Right ventricle myocardium inferior (tissue), 1 donor: ENCODE measurements at regions not wholly inside any gene's neighbourhood (a gene's known extent, or its start where the extent isn't known, plus 50 kb on each side); places are given as distances from the start of the nearest gene placed in this dataset.

Experiments used
- ATAC-seq: fragments of 200-7000 bp; cut with Tn5 transposase; one replicate; pipeline ENCODE4 v1.9.1; 2020; ENCODE audit warnings: mild to moderate bottlenecking, moderate library complexity
- DNase-seq: peaks from one replicate; pipeline ENCODE4 v3.0.0; 2021; ENCODE audit errors: missing footprints
- intact Hi-C: fragments of 100-400 bp; cut with DNase I; formaldehyde crosslinking; loops from one replicate; pipeline ENCODE4 v1.11.0; 2022
- donor health status: DM: no; HTN: yes; CAD: no; lungs with severe emphysema.

DNA sequence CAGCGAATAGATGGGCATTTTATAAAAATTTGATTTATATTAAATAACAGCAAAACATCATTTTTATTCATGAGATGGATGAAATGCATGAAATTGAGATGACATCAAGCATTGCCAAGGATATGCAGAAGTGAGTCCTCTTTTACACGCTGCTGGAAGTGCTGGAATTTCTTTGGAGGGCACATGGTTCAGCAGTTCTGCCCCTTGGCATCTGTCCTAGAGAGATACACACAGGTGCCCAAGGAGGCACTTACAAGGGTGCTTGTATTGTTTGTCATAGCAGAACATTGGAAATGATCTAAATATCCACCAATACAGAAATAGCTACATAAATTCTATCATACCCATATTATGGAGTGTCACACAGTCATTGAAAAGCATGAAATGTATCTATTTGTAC is 441.1 kb upstream of the TMPO start:
- intact Hi-C loops = no loop called here
- ATAC-seq (no peak), DNase-seq (no peak)

DNA sequence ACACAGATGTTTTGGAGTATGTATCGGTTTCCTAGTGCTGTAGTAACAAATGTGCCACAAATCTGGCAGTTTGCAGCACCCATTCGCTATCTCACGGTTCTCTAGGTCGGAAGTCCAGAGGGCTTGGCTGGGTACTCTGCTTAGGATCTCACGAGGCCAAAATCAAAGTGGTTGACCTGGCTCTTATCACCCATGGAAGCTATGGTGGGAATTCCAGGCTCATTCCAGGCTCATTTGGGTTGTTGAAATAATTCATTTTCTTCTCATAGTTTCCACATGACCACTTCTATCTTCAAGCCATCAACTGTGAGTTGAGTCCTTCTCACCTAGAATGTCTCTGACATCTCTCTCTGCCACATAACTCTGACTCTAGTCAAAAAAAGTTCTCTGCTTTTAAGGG is 431.0 kb upstream of the TMPO start:
- ATAC-seq = no peak
- no peak for DNase-seq
- intact Hi-C loops = no loop called here

DNA sequence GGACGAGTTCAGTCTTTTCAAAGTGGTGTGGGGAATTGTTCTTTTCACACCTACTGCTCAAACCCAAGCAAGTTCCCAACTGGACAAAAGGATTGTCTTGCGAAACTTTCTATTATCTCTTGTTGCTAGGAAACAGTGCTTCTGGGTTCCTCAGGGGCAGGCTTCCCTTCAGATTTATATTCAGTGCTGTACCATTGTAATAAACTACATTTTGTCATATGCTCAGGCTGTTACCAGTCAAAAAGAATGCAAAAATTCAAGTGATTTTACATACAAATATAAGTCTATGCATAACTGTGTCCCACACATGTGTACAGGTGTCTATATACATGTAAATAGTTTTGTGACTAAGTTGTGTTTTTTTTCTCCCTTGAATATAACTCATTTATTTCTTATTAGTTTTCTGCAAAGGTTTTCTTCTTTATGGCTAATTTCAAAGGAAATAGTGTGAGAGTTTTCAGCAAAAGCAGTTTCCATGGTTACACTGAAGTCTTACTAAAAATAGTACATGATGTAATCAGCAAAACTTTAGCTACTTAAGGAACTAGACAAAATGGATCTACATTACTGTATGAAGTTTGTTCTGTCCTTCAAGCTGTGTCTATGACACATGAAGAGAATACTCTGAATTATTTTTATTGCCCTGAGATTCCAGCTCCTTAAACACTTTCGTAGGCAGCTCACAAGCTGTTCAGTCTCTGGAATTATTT is 430.2 kb upstream of the TMPO start:
- ATAC-seq = no peak
- no peak for DNase-seq
- intact Hi-C loops = no loop called here

DNA sequence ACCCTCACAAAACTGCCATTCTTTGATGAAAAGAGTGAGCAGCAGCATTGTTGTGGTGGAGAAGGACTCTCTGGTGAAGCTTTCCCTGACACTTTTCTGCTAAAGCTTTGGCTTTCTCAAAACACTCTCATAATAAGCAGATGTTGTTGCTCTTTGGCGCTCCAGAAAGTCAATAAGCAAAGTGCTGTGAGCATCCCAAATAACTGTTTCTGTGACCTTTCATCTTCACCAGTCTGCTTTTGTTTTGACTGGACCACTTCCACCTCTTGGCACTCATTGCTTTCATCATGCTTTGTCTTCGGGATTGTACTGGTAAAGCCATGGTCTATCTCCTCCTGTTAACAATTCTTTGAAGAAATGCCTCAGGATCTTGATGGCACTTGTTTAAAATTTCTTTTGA is 424.7 kb upstream of the TMPO start:
- ATAC-seq (no peak), DNase-seq (no peak)
- intact Hi-C loops = no loop called here

DNA sequence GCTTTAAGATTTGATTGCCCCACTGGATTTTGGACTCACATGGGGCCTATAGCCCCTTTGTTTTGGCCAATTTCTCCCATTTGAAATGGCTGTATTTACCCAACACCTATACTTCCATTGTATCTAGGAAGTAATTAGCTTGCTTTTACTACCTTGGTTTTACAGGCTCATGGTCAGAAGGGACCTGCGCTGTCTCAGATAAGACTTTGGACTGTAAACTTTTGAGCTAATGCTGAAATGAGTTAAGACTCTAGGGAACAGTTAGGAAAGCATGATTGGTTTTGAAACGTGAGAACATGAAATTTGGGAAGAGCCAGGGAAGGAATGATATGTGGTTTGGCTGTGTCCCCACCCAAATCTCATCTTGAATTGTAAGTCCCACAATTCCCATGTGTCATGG is 419.0 kb upstream of the TMPO start:
- intact Hi-C loops = no loop called here
- ATAC-seq (no peak), DNase-seq (no peak)

DNA sequence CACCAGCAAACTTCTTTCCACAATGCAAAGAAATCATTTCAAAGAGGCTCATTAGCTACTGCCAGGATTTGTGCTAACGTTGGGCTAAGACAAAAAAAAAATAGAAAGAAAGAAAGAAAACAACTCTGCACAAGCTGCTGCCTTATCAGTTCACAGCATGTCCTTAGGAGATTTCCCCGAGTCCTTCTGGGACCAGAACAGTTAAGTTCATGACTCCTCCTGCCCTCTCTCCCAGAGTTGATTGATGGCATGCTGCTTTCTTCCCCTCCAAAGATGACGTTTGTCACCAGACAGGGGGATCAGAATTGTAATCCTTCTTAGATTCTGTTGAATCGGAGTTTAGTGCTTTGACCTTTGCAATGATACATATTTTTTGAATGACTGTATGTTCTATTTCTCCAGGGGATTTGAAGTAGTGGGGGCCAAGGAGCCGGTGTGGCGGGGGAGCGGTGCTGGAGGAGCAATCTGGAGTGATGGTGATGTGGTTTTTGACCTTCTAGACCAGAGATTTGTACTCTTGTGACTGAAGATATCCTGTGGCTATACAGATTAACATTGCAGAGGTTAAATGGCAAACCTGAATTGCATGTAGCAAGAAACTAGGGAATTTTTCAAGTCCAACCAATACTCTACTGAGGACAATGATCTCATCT is 409.2 kb upstream of the TMPO start:
- DNase-seq (no peak), ATAC-seq (no peak)
- intact Hi-C loops = no loop called here

DNA sequence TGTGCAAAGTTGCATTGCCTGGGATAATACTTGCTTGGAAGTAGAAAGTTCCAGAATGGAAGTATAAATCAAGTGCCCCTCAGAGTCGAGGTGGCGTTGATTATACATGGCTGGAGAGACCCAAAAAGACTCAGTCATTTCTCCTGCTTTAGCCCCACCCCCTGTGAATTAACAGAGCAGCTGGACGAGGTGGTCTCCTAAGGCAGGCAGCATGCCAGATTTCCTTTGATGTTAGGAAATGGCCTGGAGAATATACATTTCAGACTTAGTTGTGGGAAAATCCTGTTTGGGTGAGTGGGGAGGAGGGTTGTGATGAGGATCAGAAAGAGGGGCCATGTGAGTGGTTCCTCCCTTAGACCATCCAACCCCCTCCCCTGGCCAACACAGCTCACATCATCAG is 406.1 kb upstream of the TMPO start:
- intact Hi-C loops = no loop called here
- ATAC-seq = no peak

DNA sequence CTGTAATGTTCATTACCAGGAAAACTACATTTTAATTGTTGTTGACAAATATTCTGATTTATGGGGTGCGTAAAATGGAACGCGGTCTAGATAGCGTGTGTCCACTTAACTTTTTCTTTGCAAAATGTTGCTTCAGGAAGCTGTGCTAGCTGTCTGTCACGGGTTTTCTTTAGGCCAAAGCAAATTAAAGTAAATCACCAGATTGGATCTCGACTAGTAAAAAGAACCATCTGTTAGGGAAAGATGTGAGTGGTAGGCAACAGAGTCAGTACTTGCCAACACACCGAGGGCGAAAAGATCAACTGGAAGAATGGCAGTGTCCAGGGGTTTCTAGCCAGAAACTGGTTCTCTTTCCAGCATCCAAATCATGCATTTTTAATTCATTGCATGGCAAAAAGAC is 404.9 kb upstream of the TMPO start:
- ATAC-seq (no peak), DNase-seq (no peak)
- intact Hi-C loops = no loop called here

More for the DNA sequence above, 406.1 kb upstream of the TMPO start:
- no peak for DNase-seq

DNA sequence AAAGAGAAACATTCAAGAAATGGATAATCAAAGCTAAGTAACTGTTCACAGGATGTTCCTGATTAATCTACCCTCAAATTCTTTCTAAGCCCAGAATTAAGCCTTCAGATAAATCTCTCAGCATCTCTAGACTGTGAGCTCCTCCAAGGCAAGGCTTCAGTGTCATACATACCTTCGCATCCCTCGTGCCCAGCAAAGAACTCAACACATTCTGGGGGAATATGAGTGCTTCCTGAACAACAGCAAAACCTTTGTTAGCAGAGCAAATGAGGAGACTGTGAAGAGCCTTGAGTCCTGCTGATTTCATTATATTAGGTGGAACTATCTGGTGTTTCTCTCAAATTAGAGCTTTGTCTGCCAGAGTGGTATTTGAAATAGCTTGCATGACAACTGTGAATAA is 401.8 kb upstream of the TMPO start:
- intact Hi-C loops = no loop called here
- DNase-seq (no peak), ATAC-seq (no peak)

DNA sequence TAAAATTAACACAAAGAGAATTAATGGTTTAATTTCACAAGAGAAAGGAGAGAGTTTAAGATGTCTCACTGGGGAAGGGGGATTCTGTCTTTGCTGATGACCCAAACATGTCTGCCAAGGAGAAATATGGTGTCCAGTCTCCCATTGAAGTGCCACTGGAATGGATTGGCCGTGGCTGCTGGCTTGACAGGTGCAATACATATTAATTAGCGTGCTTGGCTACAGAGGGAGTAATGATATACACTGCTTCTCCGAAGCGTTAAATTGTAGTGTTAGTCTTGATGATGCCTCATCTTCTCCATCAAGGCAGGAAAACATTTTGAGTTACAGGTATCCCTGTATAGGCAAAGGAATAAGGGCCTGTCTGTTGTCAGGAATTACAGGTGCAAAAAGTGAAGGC is 393.4 kb upstream of the TMPO start:
- ATAC-seq = no peak

DNA sequence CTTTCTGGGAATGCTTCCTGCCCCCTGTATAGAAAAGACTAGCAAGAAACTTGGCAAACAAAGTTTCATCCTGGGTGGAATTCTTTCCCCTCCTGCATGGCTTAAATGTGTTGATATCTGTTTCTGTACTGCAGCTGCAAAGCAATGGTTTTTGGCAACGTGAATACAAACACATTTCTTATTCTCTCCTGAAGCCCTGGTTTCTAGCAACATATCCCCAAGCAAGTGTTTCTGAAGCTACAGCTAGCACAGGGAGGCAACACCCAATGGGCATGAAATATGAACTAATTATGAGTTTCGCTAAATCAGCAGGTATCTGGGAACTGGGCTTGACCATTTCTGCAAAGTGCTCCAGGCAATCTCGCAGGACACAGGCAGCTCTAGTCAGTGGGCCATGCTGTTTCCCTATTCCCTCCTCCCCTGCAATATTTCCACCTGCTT is 392.3 kb upstream of the TMPO start:
- intact Hi-C loops = no loop called here
- no peak for ATAC-seq
- DNase-seq = no peak

More for the DNA sequence above, 393.4 kb upstream of the TMPO start:
- intact Hi-C loops = no loop called here
- DNase-seq = no peak

DNA sequence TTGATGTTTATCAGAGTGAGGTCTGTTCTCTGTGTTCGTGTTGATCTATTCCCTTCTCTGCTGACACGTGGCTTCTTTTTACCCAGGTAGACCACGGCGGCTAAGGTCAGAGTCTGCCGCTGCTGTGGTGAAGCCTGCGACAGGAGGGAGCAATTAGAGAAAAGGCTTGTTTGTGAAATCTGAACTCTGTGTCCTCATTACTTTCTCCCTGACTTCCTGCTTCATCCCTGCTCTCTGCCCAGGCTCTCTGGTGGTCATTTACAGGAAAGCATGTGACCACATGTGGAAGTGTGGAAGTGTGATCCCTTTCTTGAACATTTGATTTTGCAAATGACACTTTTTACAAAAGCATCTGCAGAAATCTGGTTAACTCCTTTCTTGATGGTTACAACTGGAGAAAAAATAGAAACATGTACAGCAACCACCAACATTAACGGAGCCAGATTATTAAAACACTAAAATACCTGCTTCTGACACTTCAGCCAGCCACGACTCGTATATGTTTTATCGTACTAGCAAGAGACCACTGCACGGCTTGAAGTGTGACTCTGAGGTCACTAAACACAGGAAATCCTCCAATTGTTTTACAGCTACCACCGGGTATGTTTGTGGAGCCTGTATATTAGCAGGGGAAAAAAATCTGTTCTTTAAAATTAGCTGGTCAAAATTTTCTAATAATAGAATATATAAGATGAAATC is 388.6 kb upstream of the TMPO start:
- no peak for ATAC-seq
- intact Hi-C loops = loop anchor here (5.0 kb wide), 1 partner anchor 36 kb away; no protein-coding TSS in a partner anchor

DNA sequence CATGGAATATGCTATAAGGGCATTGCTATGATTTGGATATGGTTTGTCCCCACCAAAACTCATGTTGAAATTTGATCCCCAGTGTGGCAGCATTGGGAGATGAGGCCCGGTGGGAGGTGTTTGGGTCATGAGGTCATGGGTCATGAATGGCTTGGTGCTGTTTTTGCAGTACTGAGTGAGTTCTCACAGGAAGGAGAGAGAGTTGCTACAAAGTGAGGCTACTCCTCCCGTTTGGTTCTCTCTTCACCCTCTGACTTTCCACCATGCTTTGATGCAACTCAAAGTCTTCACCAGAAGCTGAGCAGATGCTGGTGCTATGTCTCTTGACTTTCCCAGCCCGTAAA is 388.1 kb upstream of the TMPO start:
- no peak for DNase-seq
- intact Hi-C loops = loop anchor here (5.0 kb wide), 1 partner anchor 35 kb away; no protein-coding TSS in a partner anchor
- ATAC-seq = no peak

More for the DNA sequence above, 388.6 kb upstream of the TMPO start:
- peak; percentile 48 for DNase-seq

DNA sequence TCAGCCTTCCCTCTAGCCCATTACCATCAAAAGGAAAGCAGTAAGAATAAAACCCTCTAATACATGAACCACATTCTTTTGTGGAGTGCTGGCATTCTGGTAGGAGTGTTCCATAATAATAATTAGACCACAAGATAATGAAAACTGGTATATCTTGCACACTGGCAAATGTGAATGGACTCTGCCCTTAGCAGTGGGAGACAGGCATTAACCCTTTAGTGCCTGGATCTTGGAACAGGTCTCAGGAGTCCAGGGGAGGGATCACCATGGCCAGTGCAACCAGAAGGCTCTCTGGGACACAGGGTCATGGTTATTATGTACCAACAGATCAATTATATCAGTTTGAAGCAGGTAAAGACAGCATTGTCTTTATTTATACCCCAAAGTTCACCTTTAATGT is 387.5 kb upstream of the TMPO start:
- DNase-seq (no peak), ATAC-seq (no peak)
- intact Hi-C loops = loop anchor here (5.0 kb wide), 1 partner anchor 34 kb away; no protein-coding TSS in a partner anchor

DNA sequence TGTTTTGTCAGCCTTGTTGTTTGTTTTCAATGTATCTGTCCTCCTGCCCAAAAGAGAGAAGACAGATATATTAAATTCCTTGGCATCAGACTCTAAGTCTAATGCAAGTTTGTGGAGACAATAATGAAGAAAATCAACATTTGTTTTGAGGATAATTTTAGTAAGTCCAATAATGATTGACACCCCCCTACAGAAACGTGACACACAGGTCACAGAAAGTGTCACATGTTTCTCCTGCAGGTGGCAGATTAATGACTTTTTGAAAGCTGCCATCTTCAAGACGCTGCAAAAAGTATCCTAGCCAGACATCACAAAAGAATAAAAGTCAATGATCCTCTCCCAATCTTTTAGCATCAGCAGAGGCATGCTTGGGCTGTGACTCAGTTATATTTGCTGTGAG is 378.8 kb upstream of the TMPO start:
- ATAC-seq = no peak
- intact Hi-C loops = no loop called here

DNA sequence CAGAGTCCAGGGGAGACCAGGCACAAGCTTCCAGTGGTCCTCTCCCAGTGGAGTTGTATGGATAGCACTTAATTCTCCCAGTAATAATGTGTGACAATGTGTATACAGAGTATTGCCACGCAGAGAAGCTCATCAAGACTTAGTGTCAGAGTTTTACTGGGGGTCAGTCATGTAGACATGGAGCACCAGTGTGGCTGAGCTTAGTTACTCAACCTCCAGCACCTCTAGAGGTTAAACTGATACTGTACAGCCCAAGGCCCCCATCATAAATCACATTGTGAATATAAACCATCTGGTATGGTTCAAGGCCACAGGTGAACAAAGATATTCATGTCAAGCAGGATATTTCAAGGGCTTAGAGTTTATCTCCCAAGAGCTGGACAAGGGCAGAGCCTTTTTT is 378.1 kb upstream of the TMPO start:
- ATAC-seq (no peak), DNase-seq (no peak)
- intact Hi-C loops = no loop called here

More for the DNA sequence above, 378.8 kb upstream of the TMPO start:
- no peak for DNase-seq

DNA sequence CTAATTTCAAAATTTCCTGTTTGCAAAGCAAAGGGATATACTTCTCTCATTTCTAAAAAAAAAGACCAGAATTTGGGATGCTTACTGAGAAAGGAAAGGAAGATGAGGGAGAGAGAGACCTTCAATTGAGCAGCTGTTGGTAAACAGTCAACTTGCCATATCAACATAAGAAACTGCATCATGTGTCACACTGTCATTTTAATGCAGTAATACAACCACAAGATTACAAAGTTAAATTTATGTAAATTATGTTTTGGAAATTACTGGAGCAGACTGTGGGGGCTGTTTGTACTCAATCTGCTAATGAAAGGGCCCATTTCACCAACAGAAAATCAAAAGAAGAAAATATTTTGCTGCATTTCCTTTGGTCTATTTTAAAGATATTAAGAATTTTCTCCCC is 370.4 kb upstream of the TMPO start:
- intact Hi-C loops = no loop called here
- no peak for DNase-seq
- no peak for ATAC-seq

DNA sequence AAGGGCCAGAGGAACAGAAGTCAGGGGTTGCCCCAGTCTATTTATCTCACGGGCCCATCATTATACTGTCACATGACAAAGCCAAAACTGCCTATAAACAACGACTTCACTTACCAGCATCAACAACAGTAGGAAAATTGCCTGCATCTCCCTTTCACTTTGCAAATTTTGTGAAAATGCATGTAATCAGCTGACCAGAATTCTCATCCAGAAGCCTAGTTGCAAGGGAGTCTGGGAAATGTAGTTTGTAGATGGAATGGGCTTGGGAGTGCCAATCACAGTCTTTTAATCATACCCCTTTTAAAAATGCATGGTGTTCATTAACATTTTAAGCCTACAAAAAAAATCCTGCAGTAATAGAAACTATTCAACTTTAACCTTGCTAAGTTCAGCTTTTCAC is 369.3 kb upstream of the TMPO start:
- ATAC-seq (no peak), DNase-seq (no peak)
- intact Hi-C loops = no loop called here

DNA sequence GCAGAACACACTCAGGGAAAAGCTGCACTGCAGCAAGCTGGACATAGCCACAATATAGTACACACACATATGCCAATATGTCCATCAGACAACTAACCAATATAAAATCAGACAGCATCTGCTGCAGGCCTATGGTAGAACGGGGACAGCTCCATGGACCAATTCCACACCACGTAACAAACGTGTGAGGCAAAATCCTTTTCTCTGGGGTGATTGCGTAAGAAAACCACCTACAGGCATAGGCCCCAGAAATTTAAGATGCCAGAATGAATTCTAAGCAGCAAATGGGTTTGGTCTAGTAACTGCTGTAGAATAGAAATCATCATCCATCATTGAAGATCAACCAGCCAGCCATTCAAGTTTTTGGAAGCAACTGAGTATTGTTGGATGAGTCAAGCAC is 368.9 kb upstream of the TMPO start:
- no peak for DNase-seq
- no peak for ATAC-seq
- intact Hi-C loops = no loop called here

DNA sequence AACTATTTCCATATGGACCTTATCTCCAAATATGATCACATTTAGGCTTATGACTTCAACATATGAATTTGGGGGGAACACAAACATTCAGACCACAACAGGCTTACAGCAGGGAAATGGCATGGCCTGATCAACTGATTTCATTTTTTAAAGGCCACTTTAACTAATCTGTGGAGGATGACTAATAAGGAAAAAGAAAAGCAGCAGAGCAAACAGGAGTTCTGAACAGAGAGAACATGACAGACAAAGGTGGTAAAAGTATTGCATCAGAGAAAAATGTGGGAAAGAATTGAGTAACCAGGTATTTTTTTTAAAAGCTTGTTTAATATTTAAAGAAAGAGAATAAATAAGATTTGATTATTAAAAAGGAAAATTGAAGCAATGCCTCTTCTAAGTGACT is 366.1 kb upstream of the TMPO start:
- no peak for DNase-seq
- intact Hi-C loops = no loop called here
- no peak for ATAC-seq
